CD4-positive, alpha-beta T cell (primary cell): ENCODE measurements at regions not wholly inside any gene's neighbourhood (a gene's known extent, or its start where the extent isn't known, plus 50 kb on each side); places are given as distances from the start of the nearest gene placed in this dataset.

Source experiments
- ATAC-seq: fragments of 200-7000 bp; cut with Tn5 transposase; one replicate; pipeline ENCODE4 v1.10.0; 2022; ENCODE audit warnings: mild to moderate bottlenecking; ENCODE audit not compliant: poor library complexity
- CTCF ChIA-PET: fragments of 350-600 bp; sonication (Branson Sonifier 250); formaldehyde crosslinking; loops from one replicate; lab custom pipeline; 2021; ENCODE audit warnings: antibody characterized with exemption, inconsistent platforms; lab: Charles Lee
- POLR2A ChIA-PET: fragments of 350-600 bp; sonication (Branson Sonifier 250); formaldehyde crosslinking; loops from one replicate; lab custom pipeline; 2021; ENCODE audit warnings: antibody characterized with exemption, inconsistent platforms; lab: Charles Lee
- DNase-seq, 14 experiments: peaks; one replicate each; pipeline ENCODE4 v3.0.0-alpha.2; 2013 to 2020; ENCODE audit warnings: mixed read lengths in 2 of 14
- H3K27ac ChIP-seq, 2 donors: one replicate each; pipeline versions ENCODE4 v1.5.1 to v1.7.0; 2013; ENCODE audit warnings: low read length in 2 of 2, low read depth in 1 of 2, mild to moderate bottlenecking in 1 of 2
- H3K27me3 ChIP-seq, 2 experiments: 1 replicate in 1 of 2; 2 replicates in 1 of 2; pipeline versions ENCODE4 v1.6.1 to v1.7.0; 2013; ENCODE audit warnings: low read length in 2 of 2, control low read depth in 1 of 2, mild to moderate bottlenecking in 1 of 2, moderate library complexity in 1 of 2; ENCODE audit not compliant: insufficient read depth in 2 of 2, control insufficient read depth in 1 of 2
- H3K36me3 ChIP-seq: one replicate; pipeline ENCODE4 v1.6.1; 2013; ENCODE audit warnings: low read length, control low read depth; ENCODE audit not compliant: insufficient read depth
- H3K4me1 ChIP-seq: one replicate; pipeline ENCODE4 v1.6.1; 2013; ENCODE audit warnings: low read length, control low read depth; ENCODE audit not compliant: insufficient read depth
- H3K4me3 ChIP-seq: one replicate; pipeline ENCODE4 v1.5.1; 2013; ENCODE audit warnings: mild to moderate bottlenecking, low read length, moderate library complexity
- H3K9me3 ChIP-seq, 2 experiments: 1 replicate in 1 of 2; 2 replicates in 1 of 2; pipeline versions ENCODE4 v1.6.1 to v1.7.0; 2013; ENCODE audit warnings: low read length in 2 of 2, mild to moderate bottlenecking in 2 of 2, control low read depth in 1 of 2, moderate library complexity in 1 of 2; ENCODE audit not compliant: control insufficient read depth in 1 of 2, insufficient read depth in 1 of 2
- H3K27ac Mint-ChIP-seq: one replicate; pipeline ENCODE4 v1.8.0; 2020; ENCODE audit warnings: mixed read lengths
- H3K27me3 Mint-ChIP-seq: one replicate; pipeline ENCODE4 v1.8.0; 2021; ENCODE audit warnings: mixed read lengths
- H3K36me3 Mint-ChIP-seq: one replicate; pipeline ENCODE4 v1.8.0; 2021; ENCODE audit warnings: low read depth, mixed read lengths
- H3K4me1 Mint-ChIP-seq: one replicate; pipeline ENCODE4 v1.8.0; 2021; ENCODE audit warnings: low read depth, mixed read lengths
- H3K4me3 Mint-ChIP-seq: one replicate; pipeline ENCODE4 v1.8.0; 2020; ENCODE audit warnings: mild to moderate bottlenecking, mixed read lengths
- H3K9me3 Mint-ChIP-seq: one replicate; pipeline ENCODE4 v1.8.0; 2020; ENCODE audit warnings: mixed read lengths
- intact Hi-C, 2 experiments: fragments of 100-400 bp; cut with DNase I in 1 of 2; cut with micrococcal nuclease in 1 of 2; formaldehyde crosslinking; loops; one replicate each; pipeline versions ENCODE4 v1.15.1 to v1.9.0; 2023 to 2025; cut with DNase I, micrococcal nuclease
- TF ChIP-seq, protein P1 (sequence below): fragments of 200-600 bp; IDR thresholded peaks from one replicate; pipeline ENCODE4 v1.8.0; 2022; ENCODE audit warnings: antibody characterized with exemption, mild to moderate bottlenecking

- ATAC-seq (no peak), DNase-seq (no peak)
- Mint-ChIP-seq H3K27ac (no peak overlapping the region), H3K36me3 (no peaks in the 10 kb centered on the region), H3K9me3 (peaks cover 9% of the 10 kb centered on the region), H3K4me3 (no peak overlapping the region), H3K27me3 (no peaks in the 10 kb centered on the region), H3K4me1 (no peaks in the 10 kb centered on the region)
- Histone ChIP-seq H3K9me3 (peaks cover 0 to 18% of the 10 kb centered on the region in 2 experiments), H3K4me3 (no peak overlapping the region), H3K27ac (no peak overlapping the region), H3K27me3 (no peaks in the 10 kb centered on the region), H3K4me1 (no peaks in the 10 kb centered on the region), H3K36me3 (no peaks in the 10 kb centered on the region)
- intact Hi-C loops: no loop called here
- ChIA-PET CTCF (no interaction called here), POLR2A (no interaction called here)
- TF ChIP-seq, protein P1, sequence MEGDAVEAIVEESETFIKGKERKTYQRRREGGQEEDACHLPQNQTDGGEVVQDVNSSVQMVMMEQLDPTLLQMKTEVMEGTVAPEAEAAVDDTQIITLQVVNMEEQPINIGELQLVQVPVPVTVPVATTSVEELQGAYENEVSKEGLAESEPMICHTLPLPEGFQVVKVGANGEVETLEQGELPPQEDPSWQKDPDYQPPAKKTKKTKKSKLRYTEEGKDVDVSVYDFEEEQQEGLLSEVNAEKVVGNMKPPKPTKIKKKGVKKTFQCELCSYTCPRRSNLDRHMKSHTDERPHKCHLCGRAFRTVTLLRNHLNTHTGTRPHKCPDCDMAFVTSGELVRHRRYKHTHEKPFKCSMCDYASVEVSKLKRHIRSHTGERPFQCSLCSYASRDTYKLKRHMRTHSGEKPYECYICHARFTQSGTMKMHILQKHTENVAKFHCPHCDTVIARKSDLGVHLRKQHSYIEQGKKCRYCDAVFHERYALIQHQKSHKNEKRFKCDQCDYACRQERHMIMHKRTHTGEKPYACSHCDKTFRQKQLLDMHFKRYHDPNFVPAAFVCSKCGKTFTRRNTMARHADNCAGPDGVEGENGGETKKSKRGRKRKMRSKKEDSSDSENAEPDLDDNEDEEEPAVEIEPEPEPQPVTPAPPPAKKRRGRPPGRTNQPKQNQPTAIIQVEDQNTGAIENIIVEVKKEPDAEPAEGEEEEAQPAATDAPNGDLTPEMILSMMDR: no peak
Observed at GRCh38 chr5:17340819-17341218, 123.4 kb downstream of the BASP1 start.

- H3K27ac Mint-ChIP-seq: no peak overlapping the region
- peaks cover 9% of the 10 kb centered on the region for H3K9me3 Mint-ChIP-seq
- H3K4me3 Mint-ChIP-seq: no peak overlapping the region
- H3K36me3 Mint-ChIP-seq: no peaks in the 10 kb centered on the region
- Histone ChIP-seq H3K9me3 (peaks cover 0 to 8% of the 10 kb centered on the region in 2 experiments), H3K4me1 (no peaks in the 10 kb centered on the region), H3K36me3 (no peaks in the 10 kb centered on the region), H3K27ac (no peak overlapping the region), H3K4me3 (no peak overlapping the region), H3K27me3 (no peaks in the 10 kb centered on the region)
- H3K27me3 Mint-ChIP-seq: no peaks in the 10 kb centered on the region
- intact Hi-C loops: no loop called here
- ChIA-PET CTCF (no interaction called here), POLR2A (no interaction called here)
- TF ChIP-seq, protein P1: no peak
- ATAC-seq: no peak
- DNase-seq: no peak
- H3K4me1 Mint-ChIP-seq: no peaks in the 10 kb centered on the region
Observed at GRCh38 chr5:17343675-17344074, 126.2 kb downstream of the BASP1 start.

DNA sequence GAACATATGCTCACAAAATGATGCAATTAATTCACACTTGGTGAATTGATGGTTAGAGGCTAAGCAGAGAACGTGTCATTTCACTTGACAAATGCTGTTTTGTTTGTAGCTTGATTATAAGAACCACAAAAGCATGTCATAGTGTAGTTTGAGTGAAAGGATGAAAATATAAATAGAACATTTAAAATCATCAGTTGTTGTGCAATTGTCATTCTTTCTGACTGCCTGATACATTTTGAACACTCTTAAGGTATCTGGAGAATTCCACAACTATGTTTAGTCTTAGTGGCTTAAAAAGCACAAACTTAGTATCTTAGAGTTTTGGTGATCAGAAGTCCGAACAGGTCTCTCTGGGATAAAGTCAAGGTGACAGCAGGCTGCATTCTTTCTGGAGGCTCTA lies 129.4 kb downstream of the BASP1 start:
- Histone ChIP-seq H3K36me3 (no peaks in the 10 kb centered on the region), H3K9me3 (peaks cover 0 to 7% of the 10 kb centered on the region in 2 experiments), H3K27ac (no peak overlapping the region), H3K4me3 (no peak overlapping the region), H3K4me1 (no peaks in the 10 kb centered on the region), H3K27me3 (no peaks in the 10 kb centered on the region)
- ChIA-PET POLR2A (no interaction called here), CTCF (no interaction called here)
- H3K4me3 Mint-ChIP-seq: no peak overlapping the region
- no peak for ATAC-seq
- peaks cover 9% of the 10 kb centered on the region for H3K9me3 Mint-ChIP-seq
- intact Hi-C loops: no loop called here
- H3K27ac Mint-ChIP-seq: no peak overlapping the region
- no peak for DNase-seq
- TF ChIP-seq, protein P1: no peak
- no peaks in the 10 kb centered on the region for H3K4me1 Mint-ChIP-seq
- no peaks in the 10 kb centered on the region for H3K36me3 Mint-ChIP-seq
- H3K27me3 Mint-ChIP-seq: no peaks in the 10 kb centered on the region
